RWPE2 (cell line): ENCODE measurements at regions not wholly inside any gene's neighbourhood (a gene's known extent, or its start where the extent isn't known, plus 50 kb on each side); places are given as distances from the start of the nearest gene placed in this dataset.

Experiments used
- ATAC-seq: fragments of 200-7000 bp; cut with Tn5 transposase; 3 replicates; pipeline ENCODE4 v1.9.1; 2021; ENCODE audit warnings: low read depth
- DNase-seq: peaks from one replicate; pipeline ENCODE4 v3.0.0-alpha.2; 2020; ENCODE audit warnings: low spot score
- H3K27ac ChIP-seq: fragments of 450-650 bp; 2 replicates; pipeline ENCODE4 v1.5.1; 2017; ENCODE audit warnings: mild to moderate bottlenecking; ENCODE audit not compliant: poor library complexity, severe bottlenecking
- H3K27me3 ChIP-seq: fragments of 250-450 bp; sonication (Bioruptor Pico); 2 replicates; pipeline ENCODE4 v1.5.1; 2021; ENCODE audit warnings: mild to moderate bottlenecking, moderate library complexity; ENCODE audit not compliant: insufficient read depth, poor library complexity, severe bottlenecking
- H3K36me3 ChIP-seq: fragments of 250-450 bp; sonication (Bioruptor Pico); 2 replicates; pipeline ENCODE4 v1.5.1; 2020; ENCODE audit warnings: low read depth, mild to moderate bottlenecking, moderate library complexity
- H3K4me1 ChIP-seq: fragments of 250-450 bp; sonication (Bioruptor Pico); 2 replicates; pipeline ENCODE4 v1.5.1; 2021; ENCODE audit warnings: mild to moderate bottlenecking, moderate library complexity; ENCODE audit not compliant: insufficient read depth, poor library complexity, severe bottlenecking
- H3K4me3 ChIP-seq: fragments of 250-450 bp; sonication (Bioruptor Pico); 2 replicates; pipeline ENCODE4 v1.5.1; 2021; ENCODE audit warnings: mild to moderate bottlenecking, moderate library complexity; ENCODE audit not compliant: severe bottlenecking
- H3K9me3 ChIP-seq: fragments of 250-450 bp; sonication (Bioruptor Pico); 2 replicates; pipeline ENCODE4 v1.5.1; 2021; ENCODE audit warnings: mild to moderate bottlenecking, moderate library complexity; ENCODE audit not compliant: severe bottlenecking
- CTCF ChIP-seq: fragments of 450-650 bp; IDR thresholded peaks from one replicate; pipeline ENCODE4 v1.5.1; 2017; ENCODE audit warnings: mild to moderate bottlenecking, moderate library complexity; ENCODE audit not compliant: poor library complexity, severe bottlenecking

- H3K4me3 ChIP-seq, result no peak overlapping the region
- no peaks in the 10 kb centered on the region for H3K9me3 ChIP-seq
- ATAC-seq (no peak), DNase-seq (no peak)
- H3K36me3 ChIP-seq, result no peaks in the 10 kb centered on the region
- no peak for TF ChIP-seq CTCF
- no peaks in the 10 kb centered on the region for H3K4me1 ChIP-seq
- peaks cover 5% of the 10 kb centered on the region for H3K27me3 ChIP-seq
- H3K27ac ChIP-seq, result no peak overlapping the region
Observed at GRCh38 chr7:136326045-136326609, 349.0 kb upstream of the MTPN start.

- ATAC-seq (no peak), DNase-seq (no peak)
- H3K27me3 ChIP-seq, result peaks cover 5% of the 10 kb centered on the region
- H3K27ac ChIP-seq, result no peak overlapping the region
- no peak overlapping the region for H3K4me3 ChIP-seq
- H3K4me1 ChIP-seq, result no peaks in the 10 kb centered on the region
- H3K9me3 ChIP-seq, result no peaks in the 10 kb centered on the region
- no peak for TF ChIP-seq CTCF
- H3K36me3 ChIP-seq, result no peaks in the 10 kb centered on the region
Observed at GRCh38 chr7:136325578-136325977, 348.4 kb upstream of the MTPN start.

- DNase-seq (no peak), ATAC-seq (no peak)
- Histone ChIP-seq H3K36me3 (no peaks in the 10 kb centered on the region), H3K4me1 (no peaks in the 10 kb centered on the region), H3K4me3 (no peak overlapping the region), H3K9me3 (no peaks in the 10 kb centered on the region), H3K27ac (no peak overlapping the region), H3K27me3 (peaks cover 5% of the 10 kb centered on the region)
- TF ChIP-seq CTCF, result no peak
Observed at GRCh38 chr7:136325027-136325426, 347.9 kb upstream of the MTPN start.

- TF ChIP-seq CTCF, result no peak
- ATAC-seq (no peak), DNase-seq (no peak)
- no peak overlapping the region for H3K4me3 ChIP-seq
- H3K36me3 ChIP-seq, result no peaks in the 10 kb centered on the region
- no peaks in the 10 kb centered on the region for H3K9me3 ChIP-seq
- H3K4me1 ChIP-seq, result no peaks in the 10 kb centered on the region
- H3K27ac ChIP-seq, result no peak overlapping the region
- peaks cover 4% of the 10 kb centered on the region for H3K27me3 ChIP-seq
Observed at GRCh38 chr7:136324073-136324704, 347.0 kb upstream of the MTPN start.

- no peak for TF ChIP-seq CTCF
- Histone ChIP-seq H3K4me1 (no peaks in the 10 kb centered on the region), H3K4me3 (no peak overlapping the region), H3K27ac (no peak overlapping the region), H3K27me3 (no peaks in the 10 kb centered on the region), H3K36me3 (no peaks in the 10 kb centered on the region), H3K9me3 (no peaks in the 10 kb centered on the region)
- no peak for ATAC-seq
- no peak for DNase-seq
Observed at GRCh38 chr7:136312592-136312991, 335.4 kb upstream of the MTPN start.
